Right lobe of liver (tissue), 6 donors: ENCODE measurements at regions not wholly inside any gene's neighbourhood (a gene's known extent, or its start where the extent isn't known, plus 50 kb on each side); places are given as distances from the start of the nearest gene placed in this dataset.
"Not testable (repeated sequence)": the region's sequence is repeated elsewhere in the genome, so short reads cannot be mapped to it uniquely, and the experiment has no call there.

Experiments used
- ATAC-seq, 4 donors: fragments of 200-7000 bp; cut with Tn5 transposase; one replicate each; pipeline ENCODE4 v1.9.1; 2020; ENCODE audit warnings: mild to moderate bottlenecking in 4 of 4, moderate library complexity in 4 of 4
- DNase-seq, 3 donors: peaks; one replicate each; pipeline ENCODE4 v3.0.0-alpha.2; 2020
- H3K27ac ChIP-seq, 3 donors: fragments of 200-600 bp; one replicate each; pipeline ENCODE4 v1.8.0; 2022
- H3K27me3 ChIP-seq, 2 donors: fragments of 200-600 bp; one replicate each; pipeline ENCODE4 v1.8.0; 2022
- H3K36me3 ChIP-seq, 4 donors: fragments of 200-600 bp; sonication (generic) in 1 of 4; one replicate each; pipeline versions ENCODE4 v1.5.1 to v1.8.0; 2017 to 2022; ENCODE audit warnings: control low read depth in 1 of 4
- H3K4me1 ChIP-seq, 4 donors: fragments of 200-600 bp; sonication (generic) in 1 of 4; one replicate each; pipeline versions ENCODE4 v1.5.1 to v1.8.0; 2017 to 2022; ENCODE audit warnings: control low read depth in 1 of 4
- H3K4me3 ChIP-seq, 3 donors: fragments of 200-600 bp; one replicate each; pipeline ENCODE4 v1.8.0; 2022
- H3K9me3 ChIP-seq, 4 donors: fragments of 200-600 bp; sonication (generic) in 1 of 4; one replicate each; pipeline versions ENCODE4 v1.5.1 to v1.8.0; 2017 to 2022; ENCODE audit warnings: control low read depth in 1 of 4
- CTCF ChIP-seq, 4 donors: fragments of 200-600 bp in 3 of 4; fragments of 450-650 bp in 1 of 4; IDR thresholded peaks; one replicate each; pipeline versions ENCODE4 v1.5.1 to v1.8.0; 2016 to 2022; ENCODE audit warnings: antibody characterized with exemption in 4 of 4, mild to moderate bottlenecking in 2 of 4
- POLR2A ChIP-seq: fragments of 450-650 bp; IDR thresholded peaks from one replicate; pipeline ENCODE4 v1.6.1; 2017; ENCODE audit warnings: antibody characterized with exemption, mild to moderate bottlenecking
- WGBS: methylation state at CpG from one replicate; pipeline ENCODE4 v1.1.6; 2018; ENCODE audit warnings: low coverage, low lambda C conversion rate; ENCODE audit not compliant: insufficient coverage; ENCODE audit errors: missing lambda C conversion rate; 5-methylcytosine and 5-hydroxymethylcytosine counted together
- intact Hi-C, 2 donors: fragments of 100-400 bp; cut with DNase I; formaldehyde crosslinking; loops; one replicate each; pipeline versions ENCODE4 v1.11.2 to v1.14.1; 2022
- donor health status: DM: no; HTN: yes; CAD: no.
- donor health status: DM: no; HTN: no; CAD: no.
- donor health status: DM: no; HTN: no; CAD: no.
- donor health status: DM: no; HTN: yes; CAD: no.
- donor health status: DM: no; HTN: yes; CAD: no.

DNA sequence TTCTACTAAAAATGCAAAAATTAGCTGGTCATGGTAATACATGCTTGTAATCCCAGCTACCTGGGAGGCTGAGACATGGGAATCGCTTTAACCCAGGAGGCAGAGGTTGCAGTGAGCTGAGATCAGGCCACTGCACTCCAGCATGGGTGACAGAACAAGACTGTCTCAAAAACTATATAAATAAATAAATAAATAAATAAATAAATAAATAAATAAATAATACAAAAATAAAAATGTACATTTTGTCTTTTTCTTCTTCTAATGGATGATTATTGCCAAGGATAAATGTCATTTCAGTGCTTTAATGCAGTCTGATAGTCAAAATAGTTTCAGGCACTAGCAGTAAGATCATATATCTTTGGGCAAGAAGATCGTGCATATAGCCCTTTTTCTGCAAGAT, 727.6 kb upstream of the SEMA3D start:
- Histone ChIP-seq H3K4me3 (no peak overlapping the region), H3K9me3 (no peaks in the 10 kb centered on the region), H3K36me3 (no peaks in the 10 kb centered on the region), H3K4me1 (no peaks in the 10 kb centered on the region), H3K27me3 (no peaks in the 10 kb centered on the region), H3K27ac (no peak overlapping the region)
- DNase-seq (no peak), ATAC-seq (no peak)
- TF ChIP-seq CTCF (IDR thresholded peaks at IDR 0.05) = no peak
- TF ChIP-seq POLR2A = no peak
- intact Hi-C loops = no loop called here
- 71% methylated on average over 2 of the region's 2 CpGs for WGBS

GRCh38 chr7:85908051-85908450, 721.2 kb upstream of the SEMA3D start:
- Histone ChIP-seq H3K4me1 (no peaks in the 10 kb centered on the region), H3K4me3 (no peak overlapping the region), H3K27ac (no peak overlapping the region), H3K36me3 (no peaks in the 10 kb centered on the region), H3K9me3 (no peaks in the 10 kb centered on the region), H3K27me3 (no peaks in the 10 kb centered on the region)
- ATAC-seq = no peak
- WGBS = 67% methylated on average over 1 of the region's 1 CpG
- DNase-seq = no peak
- TF ChIP-seq POLR2A (no peak), CTCF (IDR thresholded peaks at IDR 0.05) (no peak)
- intact Hi-C loops = no loop called here

- 13% methylated on average over 1 of the region's 1 CpG for WGBS
- TF ChIP-seq POLR2A (no peak), CTCF (IDR thresholded peaks at IDR 0.05) (no peak)
- no peaks in the 10 kb centered on the region for H3K9me3 ChIP-seq
- no peak for ATAC-seq
- no peak overlapping the region for H3K4me3 ChIP-seq
- intact Hi-C loops = no loop called here
- no peak for DNase-seq
- H3K4me1 ChIP-seq = no peaks in the 10 kb centered on the region
- H3K27ac ChIP-seq = no peak overlapping the region
- no peaks in the 10 kb centered on the region for H3K36me3 ChIP-seq
- no peaks in the 10 kb centered on the region for H3K27me3 ChIP-seq
Measured at GRCh38 chr7:85897967-85898366, 711.1 kb upstream of the SEMA3D start.

DNA sequence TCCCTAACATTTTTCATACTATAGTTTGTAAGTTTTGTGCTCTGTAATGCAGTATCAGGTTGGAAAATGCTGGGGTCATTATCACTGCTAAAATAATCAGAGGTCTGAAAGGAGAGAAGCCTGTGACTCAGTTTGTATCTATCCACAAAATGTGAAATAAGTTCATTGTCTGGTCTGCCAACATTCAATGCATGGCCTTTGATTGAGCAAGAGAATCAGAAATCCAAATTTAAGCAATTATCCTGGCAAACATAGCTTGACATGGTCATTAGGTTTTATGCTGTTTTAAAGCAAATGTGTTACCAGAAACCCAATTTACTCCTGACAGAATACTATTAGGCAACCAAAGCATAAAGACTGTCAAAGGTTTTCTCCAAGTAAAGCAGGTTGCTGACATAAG, 709.7 kb upstream of the SEMA3D start:
- Histone ChIP-seq H3K9me3 (no peaks in the 10 kb centered on the region), H3K36me3 (no peaks in the 10 kb centered on the region), H3K4me3 (no peak overlapping the region), H3K27ac (no peak overlapping the region), H3K27me3 (no peaks in the 10 kb centered on the region), H3K4me1 (no peaks in the 10 kb centered on the region)
- no peak for TF ChIP-seq POLR2A
- TF ChIP-seq CTCF (IDR thresholded peaks at IDR 0.05) = no peak
- intact Hi-C loops = no loop called here
- no peak for ATAC-seq
- no peak for DNase-seq

DNA sequence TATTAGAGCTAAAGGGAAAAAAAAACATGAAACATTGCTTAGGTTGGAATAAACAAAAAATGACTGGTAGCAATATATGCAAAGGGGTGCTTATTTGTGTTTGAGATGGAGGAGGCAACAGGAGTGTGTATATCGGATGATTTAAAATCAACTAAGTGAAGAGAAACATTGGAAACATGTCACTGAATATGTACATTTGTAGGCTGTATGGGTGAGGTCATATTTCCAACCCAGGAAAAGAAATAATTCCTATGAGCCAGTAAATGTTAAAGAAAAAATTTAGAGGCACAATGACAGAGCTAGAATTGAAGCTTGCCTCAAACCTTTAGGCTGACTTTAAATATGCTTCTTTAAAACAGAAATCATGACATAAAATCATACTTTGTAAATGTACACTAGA, 709.0 kb upstream of the SEMA3D start:
- 71% methylated on average over 1 of the region's 1 CpG for WGBS
- intact Hi-C loops = no loop called here
- Histone ChIP-seq H3K4me1 (no peaks in the 10 kb centered on the region), H3K27ac (no peak overlapping the region), H3K27me3 (no peaks in the 10 kb centered on the region), H3K9me3 (no peaks in the 10 kb centered on the region), H3K36me3 (no peaks in the 10 kb centered on the region), H3K4me3 (no peak overlapping the region)
- TF ChIP-seq POLR2A (no peak), CTCF (IDR thresholded peaks at IDR 0.05) (no peak)
- DNase-seq (no peak), ATAC-seq (no peak)

GRCh38 chr7:85891900-85892299, 705.0 kb upstream of the SEMA3D start:
- ATAC-seq, H3K27me3 ChIP-seq, H3K9me3 ChIP-seq, H3K4me1 ChIP-seq, intact Hi-C loops, DNase-seq, H3K27ac ChIP-seq, H3K4me3 ChIP-seq, H3K36me3 ChIP-seq: not testable (repeated sequence)
- WGBS = 65% methylated on average over 5 of the region's 5 CpGs
